Upper lobe of right lung (tissue), 1 donor: ENCODE measurements at regions not wholly inside any gene's neighbourhood (a gene's known extent, or its start where the extent isn't known, plus 50 kb on each side); places are given as distances from the start of the nearest gene placed in this dataset.
"Not testable (repeated sequence)": the region's sequence is repeated elsewhere in the genome, so short reads cannot be mapped to it uniquely, and the experiment has no call there.

ENCODE experiments used
- ATAC-seq: fragments of 200-7000 bp; cut with Tn5 transposase; one replicate; pipeline ENCODE4 v1.9.1; 2020; ENCODE audit warnings: mild to moderate bottlenecking, moderate library complexity
- DNase-seq: peaks from one replicate; pipeline ENCODE4 v3.0.0-alpha.2; 2020
- H3K27ac ChIP-seq: fragments of 200-600 bp; one replicate; pipeline ENCODE4 v1.8.0; 2022
- H3K27me3 ChIP-seq: fragments of 200-600 bp; one replicate; pipeline ENCODE4 v1.8.0; 2022; ENCODE audit warnings: mild to moderate bottlenecking
- H3K36me3 ChIP-seq: fragments of 200-600 bp; one replicate; pipeline ENCODE4 v1.8.0; 2022
- H3K4me1 ChIP-seq: fragments of 200-600 bp; one replicate; pipeline ENCODE4 v1.8.0; 2022
- H3K4me3 ChIP-seq: fragments of 200-600 bp; one replicate; pipeline ENCODE4 v1.8.0; 2022; ENCODE audit warnings: mild to moderate bottlenecking
- H3K9me3 ChIP-seq: fragments of 200-600 bp; one replicate; pipeline ENCODE4 v1.8.0; 2022
- CTCF ChIP-seq: fragments of 200-600 bp; IDR thresholded peaks from one replicate; pipeline ENCODE4 v1.8.0; 2022; ENCODE audit warnings: antibody characterized with exemption
- intact Hi-C: fragments of 100-400 bp; cut with DNase I; formaldehyde crosslinking; loops from one replicate; pipeline ENCODE4 v1.11.0; 2022
- donor health status: DM: no; HTN: yes; CAD: no; lungs with severe emphysema.

GRCh38 chr4:28835501-28835900, 1884.7 kb upstream of the PCDH7 start:
- no peaks in the 10 kb centered on the region for H3K36me3 ChIP-seq
- TF ChIP-seq CTCF: no peak
- intact Hi-C loops: no loop called here
- no peak overlapping the region for H3K27ac ChIP-seq
- H3K4me1 ChIP-seq: no peaks in the 10 kb centered on the region
- no peak overlapping the region for H3K4me3 ChIP-seq
- no peak for DNase-seq
- no peak for ATAC-seq
- no peaks in the 10 kb centered on the region for H3K27me3 ChIP-seq
- H3K9me3 ChIP-seq: no peaks in the 10 kb centered on the region

- H3K4me3 ChIP-seq: no peak overlapping the region
- ATAC-seq (no peak), DNase-seq (no peak)
- no peaks in the 10 kb centered on the region for H3K4me1 ChIP-seq
- no peak for TF ChIP-seq CTCF
- H3K27ac ChIP-seq: no peak overlapping the region
- H3K9me3 ChIP-seq: no peaks in the 10 kb centered on the region
- no peaks in the 10 kb centered on the region for H3K36me3 ChIP-seq
- no peaks in the 10 kb centered on the region for H3K27me3 ChIP-seq
- intact Hi-C loops: no loop called here
Measured at GRCh38 chr4:28842271-28842670, 1877.9 kb upstream of the PCDH7 start.

GRCh38 chr4:28845158-28845557, 1875.0 kb upstream of the PCDH7 start:
- H3K4me1 ChIP-seq: no peaks in the 10 kb centered on the region
- H3K27me3 ChIP-seq: no peaks in the 10 kb centered on the region
- no peaks in the 10 kb centered on the region for H3K9me3 ChIP-seq
- TF ChIP-seq CTCF: no peak
- intact Hi-C loops: no loop called here
- no peak overlapping the region for H3K4me3 ChIP-seq
- DNase-seq (no peak), ATAC-seq (no peak)
- H3K36me3 ChIP-seq: no peaks in the 10 kb centered on the region
- H3K27ac ChIP-seq: no peak overlapping the region

- H3K4me3 ChIP-seq, H3K27me3 ChIP-seq, DNase-seq, intact Hi-C loops, H3K27ac ChIP-seq, ATAC-seq, H3K4me1 ChIP-seq, H3K9me3 ChIP-seq, H3K36me3 ChIP-seq: not testable (repeated sequence)
Measured at GRCh38 chr4:28857028-28857427, 1863.1 kb upstream of the PCDH7 start.

GRCh38 chr4:28868841-28869240, 1851.3 kb upstream of the PCDH7 start:
- no peaks in the 10 kb centered on the region for H3K9me3 ChIP-seq
- DNase-seq (no peak), ATAC-seq (no peak)
- H3K4me3 ChIP-seq: no peak overlapping the region
- no peaks in the 10 kb centered on the region for H3K4me1 ChIP-seq
- H3K36me3 ChIP-seq: no peaks in the 10 kb centered on the region
- intact Hi-C loops: no loop called here
- no peaks in the 10 kb centered on the region for H3K27me3 ChIP-seq
- TF ChIP-seq CTCF: no peak
- no peak overlapping the region for H3K27ac ChIP-seq

GRCh38 chr4:28879178-28879577, 1841.0 kb upstream of the PCDH7 start:
- no peak for DNase-seq
- no peak for TF ChIP-seq CTCF
- H3K9me3 ChIP-seq: no peaks in the 10 kb centered on the region
- no peak overlapping the region for H3K4me3 ChIP-seq
- no peaks in the 10 kb centered on the region for H3K4me1 ChIP-seq
- no peaks in the 10 kb centered on the region for H3K27me3 ChIP-seq
- no peak for ATAC-seq
- intact Hi-C loops: no loop called here
- no peak overlapping the region for H3K27ac ChIP-seq
- no peaks in the 10 kb centered on the region for H3K36me3 ChIP-seq
